GM19238 (cell line): ENCODE measurements at regions not wholly inside any gene's neighbourhood (a gene's known extent, or its start where the extent isn't known, plus 50 kb on each side); places are given as distances from the start of the nearest gene placed in this dataset.

Experiments
- DNase-seq: peaks from one replicate; pipeline ENCODE4 v3.0.0; 2011; ENCODE audit warnings: low spot score; ENCODE audit not compliant: insufficient read length

DNA sequence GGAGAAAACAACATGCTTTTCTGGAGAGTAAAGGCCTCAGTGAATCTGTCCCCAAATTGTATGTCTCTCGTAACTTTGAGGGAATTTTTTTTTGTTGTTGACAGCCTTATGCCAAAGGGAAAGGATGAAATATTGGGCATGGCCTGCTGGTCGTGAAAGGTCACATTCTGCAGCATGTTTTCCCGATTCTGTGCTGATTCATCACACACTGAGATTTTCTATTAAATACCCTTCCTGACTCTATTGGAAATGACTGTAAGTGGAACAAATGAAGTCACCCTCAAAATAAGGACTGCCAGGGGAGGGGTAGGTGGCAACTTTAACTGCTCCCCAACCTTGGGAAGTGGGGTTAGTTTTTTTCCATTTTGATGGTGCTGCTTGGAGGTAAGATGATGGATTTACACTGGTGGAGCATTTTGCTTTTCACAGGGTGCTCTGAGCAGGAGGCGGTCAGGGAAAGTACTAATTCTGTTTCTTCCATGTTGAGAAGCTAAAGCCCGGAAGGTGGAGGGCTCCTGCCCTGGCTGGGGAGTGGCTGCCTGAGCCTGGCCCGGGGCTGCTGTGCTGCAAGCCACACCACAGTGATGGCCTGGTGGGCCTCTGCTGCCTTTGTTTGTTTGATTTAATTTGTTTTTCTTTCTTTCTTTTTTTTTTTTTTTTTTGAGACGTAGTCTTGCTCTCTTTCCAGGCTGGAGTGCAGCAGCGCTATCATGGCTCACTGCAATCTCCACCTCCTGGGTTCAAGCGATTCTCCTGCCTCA, 116.8 kb upstream of the SPATA13 start:
- DNase-seq, result no peak

DNA sequence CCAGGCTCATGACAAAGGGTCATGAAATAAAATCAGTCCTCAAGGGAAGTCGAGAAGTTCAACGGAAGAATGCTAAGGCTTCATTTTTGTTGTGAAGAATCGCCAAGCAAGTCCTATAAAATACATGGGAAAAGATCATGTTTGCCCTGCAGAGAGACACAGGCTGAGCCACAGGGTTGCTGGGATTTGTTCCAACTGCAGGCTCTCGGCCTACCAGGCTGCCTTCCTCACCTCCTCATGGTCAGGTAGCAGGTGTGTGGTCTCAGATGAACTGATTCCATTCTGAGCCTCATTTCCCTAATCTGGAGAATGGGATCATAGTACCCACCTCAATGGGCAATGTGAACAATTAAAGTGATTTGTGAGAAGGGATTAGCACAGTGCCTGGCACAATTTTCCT, 114.9 kb upstream of the SPATA13 start:
- no peak for DNase-seq

DNA sequence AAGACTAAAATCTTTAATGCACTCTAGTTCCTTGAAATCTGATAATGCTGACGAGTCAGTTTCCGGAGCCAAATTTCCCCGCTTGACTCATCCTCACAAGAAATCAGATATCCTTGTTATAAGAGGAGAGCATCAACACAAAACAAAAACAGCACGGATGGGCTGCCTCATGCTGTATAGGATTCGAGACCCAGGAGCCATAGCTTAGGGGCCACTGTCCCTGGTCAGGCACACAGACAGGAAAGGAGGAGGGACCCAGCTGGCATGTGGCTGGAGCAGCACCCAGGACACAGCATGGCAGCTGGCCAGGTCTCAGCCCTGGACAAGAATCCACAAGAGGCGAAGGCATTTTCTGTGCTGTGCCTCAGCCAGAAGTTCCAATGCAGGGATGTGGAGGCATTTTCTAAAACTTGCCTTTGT, 110.2 kb upstream of the SPATA13 start:
- no peak for DNase-seq

DNA sequence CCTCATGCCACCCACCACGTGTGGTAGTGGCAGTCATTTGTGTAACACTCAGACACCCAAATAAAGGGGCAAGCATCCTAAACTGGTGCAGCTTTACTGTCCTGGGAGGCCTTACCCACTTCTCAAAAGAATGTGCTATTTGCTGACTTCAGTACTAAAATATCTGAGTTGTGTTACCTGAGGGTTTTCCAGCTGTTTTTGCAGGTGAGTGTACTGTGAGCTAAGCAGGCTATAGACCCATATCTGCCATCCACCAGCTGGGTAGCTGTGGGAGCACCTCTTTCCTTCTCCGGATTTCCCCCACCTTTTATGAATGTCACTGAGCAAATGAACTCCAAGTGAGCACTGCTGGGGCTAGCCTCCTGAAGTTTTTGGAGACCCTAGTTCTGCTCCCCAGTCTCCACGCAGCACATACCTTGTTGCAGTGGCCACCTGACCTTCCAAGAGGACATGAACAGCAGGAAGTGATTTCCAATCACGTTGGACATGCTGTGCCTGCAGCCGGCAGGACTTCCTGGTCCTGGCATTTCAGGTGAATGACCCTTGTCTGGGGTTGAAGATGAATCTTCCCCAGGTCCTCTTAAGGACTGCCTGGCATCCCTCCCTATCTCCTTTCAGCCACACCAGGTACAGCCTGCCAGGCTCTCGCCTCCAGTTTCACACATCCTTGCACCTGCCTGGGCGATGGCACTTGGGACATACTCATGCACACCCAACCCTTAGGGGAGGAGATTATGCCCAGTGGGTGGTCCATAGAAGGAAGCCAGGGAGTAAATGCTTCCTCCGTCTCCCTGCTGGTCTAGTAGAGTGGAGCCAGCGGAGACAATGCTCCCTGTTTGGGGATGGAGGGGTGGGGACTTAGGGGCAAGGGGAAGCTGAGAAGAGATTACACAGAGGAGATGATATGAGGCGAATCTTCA, 109.5 kb upstream of the SPATA13 start:
- DNase-seq, result no peak

DNA sequence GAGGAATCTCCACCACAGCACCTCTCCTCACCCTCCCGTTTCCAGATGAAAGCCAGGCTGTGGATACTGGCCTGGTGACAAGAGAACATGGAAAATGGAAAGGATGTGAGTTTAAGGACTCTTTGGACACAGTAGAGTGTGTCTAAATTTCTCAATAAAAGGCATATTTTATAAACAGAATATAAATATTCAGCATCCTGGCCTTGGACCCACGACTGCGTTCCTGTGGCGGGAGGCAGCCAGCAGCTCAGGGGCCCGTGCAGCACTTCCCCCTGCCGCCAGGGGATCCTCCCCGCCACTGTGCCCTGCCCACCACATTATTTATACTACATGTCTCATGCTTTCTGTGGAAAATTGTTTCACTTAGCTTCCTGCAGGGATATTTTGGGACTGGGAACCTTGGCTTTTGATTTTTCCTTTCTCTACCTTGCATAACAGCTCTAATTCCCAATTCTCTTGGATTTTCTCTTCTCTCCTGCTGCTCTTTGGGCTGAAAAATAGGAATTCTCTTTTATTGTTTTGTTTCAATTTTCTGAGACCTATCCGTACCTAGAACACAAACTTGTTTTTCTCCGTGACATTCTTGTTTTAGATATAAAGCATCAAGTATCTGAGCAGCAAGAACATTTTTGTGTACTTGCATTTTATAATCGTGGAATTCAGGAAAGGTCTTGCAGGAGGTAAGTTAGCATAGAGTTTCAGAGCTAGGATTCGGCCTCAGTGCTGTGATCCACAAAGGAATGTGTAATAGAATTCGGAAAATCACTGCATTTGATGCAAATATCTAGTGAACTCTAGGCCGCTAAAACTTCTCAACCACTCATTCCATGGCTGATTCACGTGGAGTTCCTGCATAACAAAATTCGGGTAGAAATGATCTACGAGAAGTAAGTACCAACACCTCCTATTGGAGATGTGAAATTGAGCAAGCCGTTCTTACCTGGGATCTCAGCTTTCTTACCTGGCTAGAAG, 107.7 kb upstream of the SPATA13 start:
- DNase-seq, result no peak

DNA sequence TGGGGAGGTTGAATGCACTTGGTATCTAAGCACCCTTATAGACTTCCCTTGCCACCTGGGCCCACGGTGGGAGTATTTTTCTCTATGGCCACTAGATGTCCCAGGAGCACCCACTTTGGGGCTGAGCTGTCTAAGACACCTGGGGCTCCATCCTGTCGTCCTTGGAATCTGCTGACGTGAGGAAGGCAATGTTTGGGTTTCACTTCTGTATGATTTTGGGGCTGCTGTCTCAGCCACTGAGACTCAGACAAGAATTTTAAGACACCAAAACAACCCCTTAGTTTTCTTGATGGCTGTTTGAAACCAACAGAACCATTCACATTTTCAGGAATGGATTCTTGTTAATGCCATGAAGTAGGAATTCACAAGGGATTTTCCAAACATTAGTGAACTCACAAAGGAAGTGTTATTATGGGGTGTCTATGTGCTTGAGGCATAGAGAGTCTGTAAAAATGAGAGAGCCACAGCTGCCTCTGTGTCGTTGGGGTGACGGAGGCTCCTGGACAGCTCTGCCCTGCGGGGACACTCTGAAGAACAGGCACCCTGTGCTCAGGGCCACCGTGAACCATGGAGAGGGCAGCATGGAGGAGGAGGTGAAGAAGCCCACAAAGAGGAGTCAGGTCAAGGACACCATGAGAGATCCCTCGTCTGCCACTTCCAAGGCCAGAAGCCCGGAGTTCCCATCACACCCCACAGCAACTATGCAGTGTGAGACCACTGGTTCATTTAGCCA, 106.8 kb upstream of the SPATA13 start:
- peak; percentile 75 for DNase-seq

DNA sequence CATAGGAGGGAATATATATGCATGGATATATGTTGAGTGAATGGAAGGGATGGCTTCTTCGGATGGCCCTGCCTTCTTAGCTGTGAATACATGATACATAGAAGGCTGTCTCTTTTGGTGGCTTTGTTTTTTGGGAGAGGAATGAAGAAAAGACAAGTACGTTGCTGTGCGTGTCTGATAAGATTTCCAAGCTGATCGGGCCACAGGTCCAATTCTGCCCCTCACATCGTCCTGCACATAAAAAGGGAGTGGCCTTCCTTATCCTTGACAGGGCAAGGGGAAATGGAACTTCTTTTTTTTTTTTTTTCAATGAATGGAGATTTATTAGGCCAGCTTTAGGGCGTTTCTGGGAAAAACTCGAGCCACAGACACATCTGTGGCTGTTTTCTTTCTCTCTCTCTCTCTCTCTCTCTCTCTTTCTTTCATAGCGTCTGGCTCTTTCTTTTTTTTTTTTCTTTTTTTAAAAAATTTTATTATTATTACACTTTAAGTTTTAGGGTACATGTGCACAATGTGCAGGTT, 103.8 kb upstream of the SPATA13 start:
- DNase-seq, result no peak

DNA sequence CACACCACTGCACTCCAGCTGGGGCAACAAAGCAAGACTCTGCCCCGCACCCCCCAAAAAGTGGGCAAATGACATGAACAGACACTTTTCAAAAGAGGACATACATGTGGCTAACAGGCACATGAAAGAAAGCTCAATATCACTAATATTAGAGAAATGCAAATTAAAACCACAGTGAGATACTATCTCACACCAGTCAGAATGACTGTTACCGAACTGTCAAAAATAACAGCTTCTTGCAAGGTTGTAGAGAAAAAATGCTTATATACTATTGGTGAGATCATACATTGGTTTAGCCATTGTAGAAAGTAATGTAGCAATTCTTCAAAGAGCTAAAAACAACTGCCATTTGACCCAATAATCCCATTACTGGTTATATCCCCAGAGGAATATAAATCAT, 99.5 kb upstream of the SPATA13 start:
- no peak for DNase-seq

DNA sequence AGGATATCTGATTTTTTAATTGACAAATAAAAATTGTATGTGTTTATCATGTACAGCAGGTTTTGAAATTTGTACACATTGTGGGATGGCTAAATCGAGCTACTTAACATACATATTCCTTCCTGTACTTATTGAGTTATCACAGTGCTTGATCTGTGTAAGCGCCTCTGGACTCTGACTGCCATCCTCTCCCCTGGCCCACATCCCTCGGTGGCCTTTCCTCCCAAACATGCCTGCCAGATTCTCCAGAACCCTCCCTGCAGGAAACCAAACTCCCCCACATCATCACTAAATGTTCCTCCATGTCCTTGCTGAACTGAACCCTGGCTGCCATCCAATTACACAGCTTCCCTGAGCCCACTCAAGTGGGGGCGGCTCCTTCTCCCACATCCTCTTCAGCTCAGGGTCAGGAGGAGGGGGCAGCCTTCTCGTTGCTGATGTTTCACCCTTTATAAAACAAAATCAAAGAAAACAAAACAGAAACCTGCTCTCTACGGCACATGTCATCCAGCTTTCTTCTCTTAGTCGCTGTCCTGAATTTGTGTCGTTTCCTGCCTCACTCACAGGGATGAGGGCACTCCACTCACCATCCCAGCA, 97.1 kb upstream of the SPATA13 start:
- no peak for DNase-seq

DNA sequence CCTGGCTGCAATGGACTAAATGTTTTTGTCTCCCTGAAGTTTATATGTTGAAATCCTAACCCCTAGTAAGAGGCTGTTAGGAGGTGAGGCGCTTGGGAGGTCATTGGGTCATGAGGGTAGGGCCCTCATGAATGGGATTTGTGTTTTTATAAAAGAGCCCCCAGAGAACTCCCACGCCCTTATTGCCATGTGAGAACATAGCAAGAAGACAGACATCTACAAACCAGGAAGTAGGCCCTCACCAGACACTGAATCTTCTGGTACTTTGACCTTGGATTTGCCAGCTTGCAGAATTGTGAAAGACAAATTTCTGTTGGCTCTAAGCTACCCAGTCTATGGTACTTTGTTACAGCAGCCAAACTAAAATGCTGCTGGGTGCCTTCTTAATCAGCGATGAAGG, 96.1 kb upstream of the SPATA13 start:
- DNase-seq, result no peak

DNA sequence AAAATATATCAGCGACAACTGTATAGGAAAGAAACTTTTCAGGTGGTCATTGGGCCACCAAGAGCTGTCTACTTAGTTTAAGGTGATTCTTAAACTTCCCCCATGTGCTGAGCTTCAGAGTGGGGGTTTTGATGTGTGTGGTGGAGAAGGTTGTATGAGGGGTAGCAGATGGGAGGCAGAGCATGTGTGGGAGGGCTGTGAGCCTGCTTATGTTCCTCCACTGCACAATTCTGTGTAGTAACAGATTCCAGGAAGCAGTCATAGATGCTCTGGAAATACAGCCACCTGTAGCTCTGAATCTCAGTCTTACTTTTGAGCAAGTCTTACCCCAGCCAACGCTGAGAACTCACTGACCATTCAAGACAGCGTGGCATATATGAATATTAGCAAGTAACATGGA, 95.3 kb upstream of the SPATA13 start:
- DNase-seq, result no peak

DNA sequence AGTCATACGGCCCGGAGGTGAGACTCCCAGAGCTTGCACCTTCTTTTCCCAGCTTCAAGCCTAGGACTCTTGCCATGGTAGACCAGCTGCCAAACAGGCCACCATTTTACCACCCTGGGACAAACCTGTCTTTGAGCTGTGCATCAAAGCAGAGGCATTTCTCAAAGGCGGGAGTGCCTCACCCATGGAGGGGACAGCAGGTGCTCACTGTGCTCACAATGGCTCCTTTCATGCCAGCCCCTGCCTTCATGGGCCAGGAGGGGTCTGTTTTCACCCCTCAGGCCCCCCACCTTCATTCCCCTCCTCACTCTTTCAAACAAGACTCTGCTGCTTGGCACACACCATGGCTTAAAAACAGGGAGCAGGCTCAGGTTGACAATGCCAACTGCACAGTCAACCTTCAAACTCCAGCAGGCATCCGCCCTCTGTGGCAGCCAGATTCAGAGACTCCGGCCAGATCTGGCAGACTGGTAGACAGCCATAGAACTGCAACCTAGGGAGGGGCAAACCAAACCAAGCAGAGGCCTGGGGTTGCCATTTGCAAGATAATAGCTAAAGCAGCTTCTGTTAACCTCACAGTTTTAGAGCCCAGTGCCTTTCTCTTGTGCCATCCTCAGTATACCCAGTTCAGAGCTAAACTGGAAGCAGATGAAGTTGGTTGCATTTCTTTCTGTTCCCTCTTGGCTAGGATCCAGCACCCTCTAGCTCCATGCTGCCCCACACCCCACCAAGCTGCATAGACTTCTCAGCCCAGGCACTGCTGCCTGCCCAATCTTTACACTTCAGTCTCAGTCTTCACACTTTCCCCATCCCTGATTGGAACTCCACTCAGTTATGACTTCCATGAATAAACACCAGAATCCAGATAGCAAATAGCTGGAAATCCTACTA, 93.9 kb upstream of the SPATA13 start:
- no peak for DNase-seq

DNA sequence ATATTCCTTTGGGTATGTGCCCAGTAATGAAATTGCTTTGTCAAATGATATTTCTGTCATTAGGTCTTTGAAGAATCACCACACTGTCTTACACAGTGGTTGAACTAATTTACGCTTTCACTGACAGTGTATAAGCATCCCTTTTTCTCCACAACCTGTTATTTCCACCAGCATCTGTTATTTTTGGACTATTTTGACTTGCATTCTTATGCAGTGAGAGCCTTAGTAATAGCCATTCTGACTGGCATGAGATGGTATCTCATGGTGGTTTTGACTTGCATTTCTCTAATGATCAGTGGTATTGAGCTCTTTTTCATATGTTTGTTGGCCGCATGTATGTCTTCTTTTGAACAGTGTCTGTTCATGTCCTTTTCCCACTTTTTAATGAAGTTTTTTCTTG, 92.0 kb upstream of the SPATA13 start:
- DNase-seq, result no peak

DNA sequence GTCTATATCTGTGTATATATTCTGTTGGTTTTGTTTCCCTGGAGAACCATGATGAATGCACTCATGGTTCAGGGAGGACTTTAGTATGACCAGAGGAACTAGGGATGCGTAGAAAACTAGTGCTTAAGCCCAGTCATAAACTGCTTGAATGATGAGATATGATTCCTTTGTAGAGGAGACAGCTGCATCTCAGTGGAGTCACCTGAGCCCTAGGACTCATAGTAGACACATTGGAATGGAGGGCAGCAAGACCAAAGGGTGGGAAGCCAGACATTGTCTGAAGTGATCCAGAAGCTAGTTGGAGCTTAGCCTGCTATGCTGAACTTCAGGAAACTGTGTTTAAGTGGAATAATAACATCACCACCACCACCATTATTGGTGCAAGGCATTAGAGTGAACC, 89.5 kb upstream of the SPATA13 start:
- no peak for DNase-seq

DNA sequence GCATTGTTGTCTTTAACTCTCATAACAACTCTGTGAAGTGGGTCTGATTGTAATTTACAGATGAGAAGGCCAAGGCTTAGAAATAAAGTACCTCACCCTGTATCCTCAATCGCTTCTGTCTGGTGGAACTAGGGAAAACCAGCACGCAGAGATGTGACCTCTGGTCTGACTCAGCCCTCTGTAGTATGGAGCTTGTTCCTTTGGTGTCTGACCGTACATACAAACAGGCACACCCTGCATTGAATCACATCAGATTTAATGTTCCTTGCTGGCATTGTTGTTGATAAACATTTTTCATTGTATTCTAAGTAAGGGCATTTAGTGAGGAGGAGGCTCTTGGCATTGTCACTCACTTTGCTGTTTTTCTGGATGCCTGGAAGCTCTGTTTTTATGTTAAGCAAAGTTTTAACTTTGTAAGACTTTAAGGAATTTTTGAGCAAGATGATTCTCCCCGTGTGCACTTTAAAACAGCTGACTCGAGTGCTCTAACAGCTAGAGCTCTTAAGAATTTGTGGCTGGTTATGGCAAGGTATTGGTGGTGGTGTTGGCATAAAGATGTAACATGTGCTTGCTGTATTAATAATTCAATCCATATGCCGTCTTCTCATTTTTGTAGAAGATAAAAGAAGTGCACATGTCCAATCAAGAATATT, 89.0 kb upstream of the SPATA13 start:
- DNase-seq, result no peak

DNA sequence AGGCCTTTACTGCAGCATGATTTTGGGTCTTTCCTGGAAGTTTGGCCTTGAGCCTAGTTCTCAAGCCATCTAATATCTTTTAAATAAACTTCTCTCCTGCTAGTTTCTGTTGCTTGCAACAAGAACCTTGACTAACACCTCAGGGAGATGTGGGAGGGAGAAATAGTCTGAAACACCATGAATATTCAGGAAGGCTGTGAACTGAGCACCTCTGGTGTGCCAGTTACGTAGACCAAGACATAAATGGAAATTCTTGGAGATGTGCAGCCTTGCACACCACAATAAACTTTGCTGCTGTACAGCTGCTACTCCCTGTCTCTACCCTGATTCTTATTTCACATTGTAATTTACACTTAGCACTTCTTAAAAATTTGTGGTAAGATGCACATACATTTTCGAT, 86.9 kb upstream of the SPATA13 start:
- no peak for DNase-seq

DNA sequence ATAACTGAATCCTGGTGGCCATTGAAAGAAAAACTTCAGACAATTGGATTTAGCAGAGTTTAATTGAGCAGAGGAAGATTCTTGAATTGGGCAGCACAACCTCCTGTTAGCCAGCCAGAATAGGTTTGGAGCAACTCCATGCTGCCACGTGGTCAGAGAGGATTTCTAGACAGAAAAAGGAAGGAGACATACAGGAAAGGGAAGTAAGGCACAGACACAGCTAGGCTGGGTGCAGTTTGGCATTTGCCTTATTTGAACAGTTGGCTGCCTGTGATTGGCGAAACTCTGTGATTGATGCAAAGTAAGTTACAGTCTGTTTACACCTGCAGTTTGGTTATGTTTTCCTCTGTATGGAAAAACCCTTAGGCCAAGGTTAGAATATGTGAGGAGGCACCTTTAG, 85.8 kb upstream of the SPATA13 start:
- DNase-seq, result no peak

DNA sequence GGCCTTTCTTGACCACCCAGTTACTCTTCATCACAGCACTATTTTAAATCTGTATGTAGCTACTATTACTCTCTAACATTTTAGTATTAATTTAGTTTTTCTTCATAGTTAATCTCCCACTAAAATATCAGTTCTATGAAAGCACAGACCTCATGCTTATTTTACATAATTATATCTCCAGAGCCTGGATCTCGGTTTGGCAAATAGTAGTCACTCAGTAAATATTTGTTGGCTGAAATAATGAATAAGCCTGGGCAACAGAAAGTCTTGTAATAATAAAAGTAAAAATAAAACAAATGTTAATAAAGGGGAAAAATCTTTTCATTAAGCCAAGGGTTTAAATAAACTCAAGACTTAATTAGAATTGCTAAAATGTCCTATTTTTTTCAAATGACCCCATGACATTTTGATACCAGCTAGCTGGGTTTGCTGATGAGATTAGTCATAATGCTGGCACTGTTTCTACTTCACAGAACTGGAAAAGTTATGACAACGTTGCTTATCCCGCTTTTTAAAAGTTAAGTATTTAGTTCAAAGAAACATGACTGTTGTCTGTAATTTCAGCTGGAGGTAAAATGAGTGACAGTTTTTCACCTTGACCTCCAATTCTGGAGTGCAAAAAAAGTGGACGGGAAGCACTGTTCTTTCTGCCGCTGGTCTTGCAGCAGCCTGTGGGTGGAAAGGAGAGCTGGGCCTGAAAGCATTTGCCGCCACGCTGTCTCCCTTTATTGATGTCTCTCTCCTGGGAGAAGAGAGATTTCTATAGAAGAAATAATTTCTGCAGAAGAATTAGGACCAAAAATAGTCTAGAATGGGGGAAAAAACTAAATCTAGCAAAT, 85.2 kb upstream of the SPATA13 start:
- no peak for DNase-seq
